A549 (cell line): ENCODE measurements at regions not wholly inside any gene's neighbourhood (a gene's known extent, or its start where the extent isn't known, plus 50 kb on each side); places are given as distances from the start of the nearest gene placed in this dataset.

Experiments
- ATAC-seq, 2 experiments: fragments of 200-7000 bp in 1 of 2; fragments of >200 bp in 1 of 2; cut with Nextera tagmentation in 1 of 2; cut with Tn5 transposase in 1 of 2; 3 replicates each; pipeline versions ENCODE4 v1.8.0 to v1.9.1; 2018 to 2020; ENCODE audit warnings: mild to moderate bottlenecking in 1 of 2, moderate library complexity in 1 of 2
- CTCF ChIA-PET: fragments of 300-600 bp; sonication (Branson Sonifier 250); formaldehyde crosslinking; extraction: SDS; loops from one replicate; lab custom pipeline; 2021; ENCODE audit warnings: antibody characterized with exemption, inconsistent platforms; lab: Yijun Ruan, JAX
- POLR2A ChIA-PET: fragments of 350-600 bp; formaldehyde crosslinking; extraction: SDS; loops from one replicate; lab custom pipeline; 2021; ENCODE audit warnings: antibody characterized with exemption, inconsistent platforms; lab: Yijun Ruan, JAX
- DNase-seq, 2 experiments: peaks; one replicate each; pipeline versions ENCODE4 v3.0.0 to v3.0.0-alpha.2; 2011 to 2016; ENCODE audit warnings: low read depth in 1 of 2, low spot score in 1 of 2
- FAIRE-seq: peaks from 2 replicates; lab custom pipeline; 2011; peaks lifted over from hg19 to GRCh38; lab: Jason Lieb, UNC
- H3K27ac ChIP-seq, 2 experiments: fragments of >200 bp; sonication (Bioruptor Twin); formaldehyde crosslinking; 3 replicates each; pipeline ENCODE4 v1.5.1; 2016 to 2017
- H3K4me1 ChIP-seq: fragments of >200 bp; sonication (Bioruptor Twin); formaldehyde crosslinking; 3 replicates; pipeline ENCODE4 v1.6.1; 2016
- H3K4me2 ChIP-seq: fragments of >200 bp; sonication (Bioruptor Twin); formaldehyde crosslinking; 3 replicates; pipeline ENCODE4 v1.6.1; 2016
- H3K4me3 ChIP-seq: fragments of >200 bp; sonication (Bioruptor Twin); formaldehyde crosslinking; 3 replicates; pipeline ENCODE4 v1.5.1; 2016
- H3K9me3 ChIP-seq: fragments of >200 bp; sonication (Bioruptor Twin); formaldehyde crosslinking; 3 replicates; pipeline ENCODE4 v1.6.1; 2016
- CBX8 ChIP-seq: fragments of 200-600 bp; sonication (generic); IDR thresholded peaks from 2 replicates; pipeline ENCODE4 v1.6.1; 2016
- CHD2 ChIP-seq: fragments of 150-350 bp; IDR thresholded peaks from 2 replicates; pipeline ENCODE4 v1.6.1; 2014; ENCODE audit warnings: low read length; ENCODE audit not compliant: partially characterized antibody
- EHF ChIP-seq: fragments of 250-450 bp; sonication (Bioruptor Pico); IDR thresholded peaks from 2 replicates; pipeline ENCODE4 v1.5.0; 2020; ENCODE audit warnings: mild to moderate bottlenecking
- EHMT2 ChIP-seq: fragments of 200-600 bp; sonication (generic); IDR thresholded peaks from 2 replicates; pipeline ENCODE4 v1.6.1; 2016; ENCODE audit warnings: antibody characterized with exemption, low read depth, mild to moderate bottlenecking, moderate library complexity
- EP300 ChIP-seq, 2 experiments: fragments of >200 bp; sonication (Bioruptor Twin); formaldehyde crosslinking; IDR thresholded peaks; 2 replicates in 1 of 2; 3 replicates in 1 of 2; pipeline ENCODE4 v1.6.1; 2016 to 2017
- ESRRA ChIP-seq: fragments of 150-350 bp; IDR thresholded peaks from 2 replicates; pipeline ENCODE4 v1.6.1; 2014; ENCODE audit warnings: mild to moderate bottlenecking, low read length, borderline replicate concordance
- FOXS1 ChIP-seq: fragments of 250-450 bp; sonication (Bioruptor Pico); IDR thresholded peaks from 2 replicates; pipeline ENCODE4 v1.5.0; 2020; ENCODE audit warnings: mild to moderate bottlenecking, moderate library complexity
- HOXB5 ChIP-seq: fragments of 250-450 bp; sonication (Bioruptor Pico); IDR thresholded peaks from 2 replicates; pipeline ENCODE4 v1.5.0; 2020; ENCODE audit warnings: mild to moderate bottlenecking, moderate library complexity
- JUN ChIP-seq, 2 experiments: fragments of >200 bp; sonication (Bioruptor Twin); formaldehyde crosslinking; IDR thresholded peaks; 2 replicates in 1 of 2; 3 replicates in 1 of 2; pipeline ENCODE4 v1.6.1; 2016 to 2017
- KDM1A ChIP-seq: fragments of 200-600 bp; sonication (generic); IDR thresholded peaks from 2 replicates; pipeline ENCODE4 v1.6.1; 2016; ENCODE audit warnings: low read depth, mild to moderate bottlenecking
- KDM5A ChIP-seq: fragments of 200-600 bp; sonication (generic); IDR thresholded peaks from 2 replicates; pipeline ENCODE4 v1.6.1; 2016; ENCODE audit warnings: antibody characterized with exemption, mild to moderate bottlenecking
- MAZ ChIP-seq: fragments of 150-350 bp; IDR thresholded peaks from 2 replicates; pipeline ENCODE4 v1.6.1; 2014; ENCODE audit warnings: antibody characterized with exemption, low read depth, low read length, borderline replicate concordance
- POLR2A ChIP-seq: IDR thresholded peaks from 2 replicates; pipeline ENCODE4 v1.6.1; 2012; ENCODE audit warnings: mild to moderate bottlenecking, low read length
- POLR2AphosphoS2 ChIP-seq: conservative IDR thresholded peaks from 2 replicates; pipeline ENCODE4 v1.6.1; 2012; ENCODE audit warnings: low read length, improper control_type of control experiment, inconsistent platforms
- RAD21 ChIP-seq, 2 experiments: fragments of >200 bp in 1 of 2; sonication (Bioruptor Twin) in 1 of 2; formaldehyde crosslinking in 1 of 2; IDR thresholded peaks in 1 of 2; conservative IDR thresholded peaks in 1 of 2; 2 replicates in 1 of 2; 3 replicates in 1 of 2; pipeline ENCODE4 v1.6.1; 2012 to 2018; ENCODE audit warnings: inconsistent platforms in 1 of 2
- RARB ChIP-seq: fragments of 250-450 bp; sonication (Bioruptor Pico); IDR thresholded peaks from 2 replicates; pipeline ENCODE4 v1.8.0; 2021; ENCODE audit warnings: mild to moderate bottlenecking, moderate library complexity
- SMC3 ChIP-seq: fragments of >200 bp; sonication (Bioruptor Twin); formaldehyde crosslinking; IDR thresholded peaks from 3 replicates; pipeline ENCODE4 v1.6.1; 2018; ENCODE audit warnings: inconsistent platforms
- SREBF2 ChIP-seq: fragments of 450-650 bp; IDR thresholded peaks from 2 replicates; pipeline ENCODE4 v1.6.1; 2014; ENCODE audit warnings: mild to moderate bottlenecking, moderate library complexity
- TP53 ChIP-seq: fragments of 250-450 bp; sonication (Bioruptor Pico); IDR thresholded peaks from 2 replicates; pipeline ENCODE4 v1.5.0; 2021; ENCODE audit warnings: mild to moderate bottlenecking, moderate library complexity
- ZFP36 ChIP-seq: fragments of 450-650 bp; IDR thresholded peaks from 2 replicates; pipeline ENCODE4 v1.6.1; 2014; ENCODE audit warnings: borderline replicate concordance; ENCODE audit not compliant: partially characterized antibody
- ZNF302 ChIP-seq: fragments of 250-450 bp; sonication (Bioruptor Pico); IDR thresholded peaks from 2 replicates; pipeline ENCODE4 v1.9.0; 2021; ENCODE audit warnings: inconsistent platforms, mild to moderate bottlenecking, moderate library complexity
- ZSCAN20 ChIP-seq: fragments of 250-450 bp; sonication (Bioruptor Pico); IDR thresholded peaks from 2 replicates; pipeline ENCODE4 v1.8.0; 2022; ENCODE audit warnings: mild to moderate bottlenecking, moderate library complexity
- WGBS: methylation state at CpG from one replicate; pipeline ENCODE4 v1.1.6; 2017; ENCODE audit errors: missing lambda C conversion rate; 5-methylcytosine and 5-hydroxymethylcytosine counted together
- TF ChIP-seq, protein P1 (sequence below): fragments of >200 bp; sonication (Bioruptor Twin); formaldehyde crosslinking; IDR thresholded peaks from 2 replicates; pipeline ENCODE4 v1.6.1; 2016
- TF ChIP-seq, protein P2 (sequence below): fragments of 250-450 bp; sonication (Bioruptor Pico); IDR thresholded peaks from 2 replicates; pipeline ENCODE4 v1.5.0; 2020; ENCODE audit warnings: low read depth, mild to moderate bottlenecking, moderate library complexity
- TF ChIP-seq, protein P3 (sequence below): IDR thresholded peaks from 2 replicates; pipeline ENCODE4 v1.6.1; 2012
- TF ChIP-seq, protein P4 (sequence below): fragments of >200 bp; sonication (Bioruptor Twin); formaldehyde crosslinking; IDR thresholded peaks from 3 replicates; pipeline ENCODE4 v1.5.1; 2016
- TF ChIP-seq, protein P5 (sequence below): fragments of >200 bp; sonication (Bioruptor Twin); formaldehyde crosslinking; IDR thresholded peaks from 3 replicates; pipeline ENCODE4 v1.6.1; 2016
- TF ChIP-seq, protein P6 (sequence below): IDR thresholded peaks from 2 replicates; pipeline ENCODE4 v1.6.1; 2012; ENCODE audit warnings: low read depth, borderline replicate concordance
- TF ChIP-seq, protein P7 (sequence below): IDR thresholded peaks from 2 replicates; pipeline ENCODE4 v1.6.1; 2012

DNA sequence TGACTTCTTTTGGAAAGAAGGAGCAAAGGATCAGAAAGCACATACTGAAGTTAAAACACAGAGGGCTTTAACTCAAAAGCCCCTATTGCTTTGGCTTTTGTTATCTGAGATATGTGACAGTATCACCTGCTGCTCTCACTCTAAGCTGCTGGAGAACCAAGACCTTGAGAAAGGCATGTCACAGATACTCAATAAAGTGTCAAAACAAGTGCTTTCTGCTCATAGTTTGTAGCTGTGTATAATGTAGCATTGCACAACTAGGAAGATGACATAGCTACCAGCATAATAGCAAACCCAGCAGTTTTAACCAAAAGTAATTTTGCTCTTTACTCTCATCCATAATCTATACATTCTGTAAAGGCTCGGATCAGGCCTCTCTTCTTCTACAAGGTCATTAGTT lies 159.6 kb downstream of the LHFPL1 start:
- 5% methylated on average over 1 of the region's 1 CpG for WGBS
- CTCF ChIA-PET = no interaction called here
- DNase-seq = no peak

DNA sequence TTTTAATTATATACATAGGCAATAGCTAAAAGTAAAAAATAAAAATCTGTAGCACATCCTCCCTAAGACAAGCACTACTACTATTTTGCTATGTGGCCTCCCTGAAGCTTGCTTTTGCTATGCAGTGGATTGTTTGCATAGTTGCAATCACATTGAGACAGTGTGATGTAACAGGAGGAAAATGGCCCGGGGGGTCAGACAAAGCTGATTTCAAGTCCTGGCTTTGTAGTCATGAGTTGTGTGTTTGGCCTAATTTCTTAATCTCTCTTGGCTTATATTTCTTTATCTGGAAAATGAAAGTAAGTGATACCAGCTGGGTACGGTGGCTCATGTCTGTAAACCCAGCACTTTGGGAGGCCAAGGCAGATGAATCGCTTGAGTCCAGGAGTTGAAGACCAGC lies 166.6 kb downstream of the LHFPL1 start:
- no peaks in the 10 kb centered on the region for H3K9me3 ChIP-seq
- no peak overlapping the region for H3K27ac ChIP-seq
- TF ChIP-seq EHMT2 (no peak), ZFP36 (no peak), POLR2A (no peak), KDM5A (no peak)
- TF ChIP-seq, protein P1, sequence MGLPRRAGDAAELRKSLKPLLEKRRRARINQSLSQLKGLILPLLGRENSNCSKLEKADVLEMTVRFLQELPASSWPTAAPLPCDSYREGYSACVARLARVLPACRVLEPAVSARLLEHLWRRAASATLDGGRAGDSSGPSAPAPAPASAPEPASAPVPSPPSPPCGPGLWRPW = no peak
- DNase-seq = no peak
- no peak for ATAC-seq
- ChIA-PET CTCF (no interaction called here), POLR2A (interaction anchor here (0.6 kb wide), 1 partner anchor 1419 kb away, joined by 5 read pairs; no protein-coding TSS in a partner anchor)
- WGBS = 30% methylated on average over 3 of the region's 3 CpGs
- no peak overlapping the region for H3K4me3 ChIP-seq
- FAIRE-seq = no peak
- no peak overlapping the region for H3K4me2 ChIP-seq
- H3K4me1 ChIP-seq = no peaks in the 10 kb centered on the region

More for the DNA sequence above, 159.6 kb downstream of the LHFPL1 start:
- POLR2A ChIA-PET = no interaction called here
- H3K4me3 ChIP-seq = no peak overlapping the region
- H3K4me1 ChIP-seq = no peaks in the 10 kb centered on the region
- H3K4me2 ChIP-seq = no peak overlapping the region
- no peak for FAIRE-seq
- no peak overlapping the region for H3K27ac ChIP-seq
- TF ChIP-seq JUN (IDR thresholded peaks at IDR 0.05) = no peak
- TF ChIP-seq, protein P2, sequence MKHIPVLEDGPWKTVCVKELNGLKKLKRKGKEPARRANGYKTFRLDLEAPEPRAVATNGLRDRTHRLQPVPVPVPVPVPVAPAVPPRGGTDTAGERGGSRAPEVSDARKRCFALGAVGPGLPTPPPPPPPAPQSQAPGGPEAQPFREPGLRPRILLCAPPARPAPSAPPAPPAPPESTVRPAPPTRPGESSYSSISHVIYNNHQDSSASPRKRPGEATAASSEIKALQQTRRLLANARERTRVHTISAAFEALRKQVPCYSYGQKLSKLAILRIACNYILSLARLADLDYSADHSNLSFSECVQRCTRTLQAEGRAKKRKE (CRISPR knock-in tag) = no peak
- no peak for TF ChIP-seq POLR2AphosphoS2
- TF ChIP-seq HOXB5 (CRISPR knock-in tag) = no peak
- no peak for TF ChIP-seq TP53 (CRISPR knock-in tag)
- TF ChIP-seq, protein P3, sequence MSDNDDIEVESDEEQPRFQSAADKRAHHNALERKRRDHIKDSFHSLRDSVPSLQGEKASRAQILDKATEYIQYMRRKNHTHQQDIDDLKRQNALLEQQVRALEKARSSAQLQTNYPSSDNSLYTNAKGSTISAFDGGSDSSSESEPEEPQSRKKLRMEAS = no peak
- no peak for TF ChIP-seq ZNF302
- TF ChIP-seq, protein P4, sequence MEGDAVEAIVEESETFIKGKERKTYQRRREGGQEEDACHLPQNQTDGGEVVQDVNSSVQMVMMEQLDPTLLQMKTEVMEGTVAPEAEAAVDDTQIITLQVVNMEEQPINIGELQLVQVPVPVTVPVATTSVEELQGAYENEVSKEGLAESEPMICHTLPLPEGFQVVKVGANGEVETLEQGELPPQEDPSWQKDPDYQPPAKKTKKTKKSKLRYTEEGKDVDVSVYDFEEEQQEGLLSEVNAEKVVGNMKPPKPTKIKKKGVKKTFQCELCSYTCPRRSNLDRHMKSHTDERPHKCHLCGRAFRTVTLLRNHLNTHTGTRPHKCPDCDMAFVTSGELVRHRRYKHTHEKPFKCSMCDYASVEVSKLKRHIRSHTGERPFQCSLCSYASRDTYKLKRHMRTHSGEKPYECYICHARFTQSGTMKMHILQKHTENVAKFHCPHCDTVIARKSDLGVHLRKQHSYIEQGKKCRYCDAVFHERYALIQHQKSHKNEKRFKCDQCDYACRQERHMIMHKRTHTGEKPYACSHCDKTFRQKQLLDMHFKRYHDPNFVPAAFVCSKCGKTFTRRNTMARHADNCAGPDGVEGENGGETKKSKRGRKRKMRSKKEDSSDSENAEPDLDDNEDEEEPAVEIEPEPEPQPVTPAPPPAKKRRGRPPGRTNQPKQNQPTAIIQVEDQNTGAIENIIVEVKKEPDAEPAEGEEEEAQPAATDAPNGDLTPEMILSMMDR = no peak
- no peak for TF ChIP-seq FOXS1 (CRISPR knock-in tag)
- no peak for TF ChIP-seq RAD21 (conservative IDR thresholded peaks at IDR 0.05 in 1 of 2, IDR thresholded peaks at IDR 0.05 in 1 of 2)
- TF ChIP-seq, protein P5, sequence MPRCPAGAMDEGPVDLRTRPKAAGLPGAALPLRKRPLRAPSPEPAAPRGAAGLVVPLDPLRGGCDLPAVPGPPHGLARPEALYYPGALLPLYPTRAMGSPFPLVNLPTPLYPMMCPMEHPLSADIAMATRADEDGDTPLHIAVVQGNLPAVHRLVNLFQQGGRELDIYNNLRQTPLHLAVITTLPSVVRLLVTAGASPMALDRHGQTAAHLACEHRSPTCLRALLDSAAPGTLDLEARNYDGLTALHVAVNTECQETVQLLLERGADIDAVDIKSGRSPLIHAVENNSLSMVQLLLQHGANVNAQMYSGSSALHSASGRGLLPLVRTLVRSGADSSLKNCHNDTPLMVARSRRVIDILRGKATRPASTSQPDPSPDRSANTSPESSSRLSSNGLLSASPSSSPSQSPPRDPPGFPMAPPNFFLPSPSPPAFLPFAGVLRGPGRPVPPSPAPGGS = no peak
- TF ChIP-seq EHF (CRISPR knock-in tag) = no peak
- TF ChIP-seq KDM5A = no peak
- TF ChIP-seq RARB (CRISPR knock-in tag) = no peak
- TF ChIP-seq, protein P1 = no peak
- no peak for TF ChIP-seq MAZ
- TF ChIP-seq SREBF2 = no peak
- TF ChIP-seq, all 56 proteins: peak for 0
- ATAC-seq = no peak
- no peaks in the 10 kb centered on the region for H3K9me3 ChIP-seq

DNA sequence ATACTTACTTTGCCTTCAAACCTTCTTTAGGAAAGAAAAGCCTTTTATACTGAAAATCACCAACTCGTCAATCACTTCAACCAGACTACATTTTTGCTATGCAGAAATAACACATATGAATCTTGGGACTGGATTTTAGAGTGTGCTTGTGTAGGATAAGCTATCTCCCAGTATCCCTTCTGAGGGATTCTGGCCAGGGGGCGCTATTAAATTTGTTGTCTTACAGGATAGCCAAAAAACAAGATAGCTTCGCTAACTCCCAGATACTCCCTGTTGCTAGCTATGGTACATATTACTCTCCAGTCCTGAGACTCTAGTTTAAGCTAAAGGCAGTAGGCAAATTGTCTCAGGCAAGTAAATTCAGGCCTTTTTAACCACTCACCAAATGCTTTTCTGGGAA lies 167.2 kb downstream of the LHFPL1 start:
- no peak for DNase-seq
- Histone ChIP-seq H3K27ac (no peak overlapping the region), H3K4me2 (no peak overlapping the region), H3K9me3 (no peaks in the 10 kb centered on the region), H3K4me3 (no peak overlapping the region), H3K4me1 (no peaks in the 10 kb centered on the region)
- CTCF ChIA-PET = no interaction called here
- POLR2A ChIA-PET = interaction anchor here (0.6 kb wide), 1 partner anchor 1418 kb away, joined by 5 read pairs; no protein-coding TSS in a partner anchor
- no peak for ATAC-seq
- WGBS = 0% methylated on average over 3 of the region's 3 CpGs
- FAIRE-seq = no peak
- TF ChIP-seq CHD2 (no peak), ZSCAN20 (CRISPR knock-in tag) (no peak), POLR2A (no peak), ZNF302 (no peak), CBX8 (no peak), ESRRA (no peak), SMC3 (no peak), EP300 (IDR thresholded peaks at IDR 0.05) (no peak), KDM1A (no peak)
- TF ChIP-seq, protein P6, sequence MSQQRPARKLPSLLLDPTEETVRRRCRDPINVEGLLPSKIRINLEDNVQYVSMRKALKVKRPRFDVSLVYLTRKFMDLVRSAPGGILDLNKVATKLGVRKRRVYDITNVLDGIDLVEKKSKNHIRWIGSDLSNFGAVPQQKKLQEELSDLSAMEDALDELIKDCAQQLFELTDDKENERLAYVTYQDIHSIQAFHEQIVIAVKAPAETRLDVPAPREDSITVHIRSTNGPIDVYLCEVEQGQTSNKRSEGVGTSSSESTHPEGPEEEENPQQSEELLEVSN = no peak
- TF ChIP-seq, protein P7, sequence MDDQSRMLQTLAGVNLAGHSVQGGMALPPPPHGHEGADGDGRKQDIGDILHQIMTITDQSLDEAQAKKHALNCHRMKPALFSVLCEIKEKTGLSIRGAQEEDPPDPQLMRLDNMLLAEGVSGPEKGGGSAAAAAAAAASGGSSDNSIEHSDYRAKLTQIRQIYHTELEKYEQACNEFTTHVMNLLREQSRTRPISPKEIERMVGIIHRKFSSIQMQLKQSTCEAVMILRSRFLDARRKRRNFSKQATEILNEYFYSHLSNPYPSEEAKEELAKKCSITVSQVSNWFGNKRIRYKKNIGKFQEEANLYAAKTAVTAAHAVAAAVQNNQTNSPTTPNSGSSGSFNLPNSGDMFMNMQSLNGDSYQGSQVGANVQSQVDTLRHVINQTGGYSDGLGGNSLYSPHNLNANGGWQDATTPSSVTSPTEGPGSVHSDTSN = no peak
- TF ChIP-seq, protein P2 (CRISPR knock-in tag) = no peak
